ENCODE measurements at regions not wholly inside any gene's neighbourhood (a gene's known extent, or its start where the extent isn't known, plus 50 kb on each side); places are given as distances from the start of the nearest gene placed in this dataset.

DNA sequence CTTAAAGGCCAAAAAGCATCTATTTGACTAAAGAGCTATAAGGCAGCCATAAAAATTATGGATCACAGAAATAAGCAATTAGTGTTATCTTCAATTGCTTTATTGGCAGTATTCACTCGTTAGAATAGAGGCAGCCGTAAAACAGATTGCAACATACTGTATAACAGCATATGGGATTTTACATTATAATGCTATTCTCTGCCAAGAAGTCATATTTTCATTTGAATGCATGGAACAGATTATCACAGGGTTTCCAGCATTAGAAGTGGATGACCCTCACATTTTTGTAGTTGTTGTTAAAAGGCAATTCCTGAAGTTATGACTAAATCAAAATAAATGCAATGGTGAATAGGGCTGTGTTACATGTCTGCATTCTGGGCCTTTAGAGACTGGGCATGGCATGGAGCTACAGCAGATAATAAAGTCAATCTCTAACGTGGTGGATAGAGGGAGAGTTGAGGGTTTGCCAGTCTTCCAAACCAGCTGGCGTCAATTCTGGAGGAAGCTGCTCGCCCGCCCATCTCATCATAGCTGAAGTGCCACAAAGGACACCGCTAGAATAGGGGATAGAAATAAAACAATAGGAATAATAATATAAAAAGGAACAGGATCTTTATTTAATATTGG, 155.4 kb upstream of the VRK2 start:
- Histone ChIP-seq H4K91ac (ENCODE audit: insufficient read length, low read depth, low read length) (no peak overlapping the region), H3K27me3 (ENCODE audit: insufficient read depth, low read length) (no peaks in the 10 kb centered on the region), H2AFZ (ENCODE audit: low read length) (no peak overlapping the region), H3K79me2 (ENCODE audit: insufficient read depth, low read length) (no peaks in the 10 kb centered on the region), H3K18ac (ENCODE audit: insufficient read length, low read depth, low read length) (no peak overlapping the region), H3K4me2 (ENCODE audit: insufficient read depth, insufficient read length, low read length) (no peak overlapping the region), H2BK20ac (ENCODE audit: low read depth, low read length, poor library complexity, severe bottlenecking) (no peak overlapping the region), H3K27ac (ENCODE audit: insufficient read length, low read depth, low read length) (no peak overlapping the region), H4K8ac (replicated peaks; ENCODE audit: insufficient read length, low read depth, low read length) (no peak overlapping the region), H3K4me1 (ENCODE audit: insufficient read depth, low read length) (no peaks in the 10 kb centered on the region), H3K9me3 (ENCODE audit: control insufficient read depth, low read depth, low read length) (no peaks in the 10 kb centered on the region), H3K4ac (ENCODE audit: low read depth, low read length) (no peak overlapping the region), H3K14ac (ENCODE audit: insufficient read depth, low read length) (no peak overlapping the region), H2AK5ac (ENCODE audit: insufficient read length, low read length) (no peak overlapping the region), H3K79me1 (ENCODE audit: insufficient read depth, low read depth, low read length, poor library complexity, severe bottlenecking) (no peaks in the 10 kb centered on the region), H2BK12ac (ENCODE audit: insufficient read length, low read depth, low read length) (no peak overlapping the region), H2BK15ac (ENCODE audit: low read depth, low read length) (no peak overlapping the region), H3K23ac (ENCODE audit: insufficient read length, low read depth, low read length) (no peak overlapping the region), H4K20me1 (ENCODE audit: control insufficient read depth, insufficient read depth, insufficient read length) (no peaks in the 10 kb centered on the region), H2BK120ac (ENCODE audit: low read depth, low read length, poor library complexity, severe bottlenecking) (no peak overlapping the region), H3K23me2 (ENCODE audit: insufficient read length, low read depth, low read length, poor library complexity, severe bottlenecking) (no peaks in the 10 kb centered on the region), H2BK5ac (ENCODE audit: insufficient read length, low read length) (no peak overlapping the region), H3T11ph (ENCODE audit: low read length) (no peak overlapping the region), H4K5ac (ENCODE audit: insufficient read length, low read depth, low read length) (no peak overlapping the region), H3K56ac (ENCODE audit: insufficient read length, low read depth, low read length) (no peak overlapping the region), H3K9ac (ENCODE audit: extremely low read depth, insufficient read length, low read length) (no peak overlapping the region)
- TF ChIP-seq, protein P1, sequence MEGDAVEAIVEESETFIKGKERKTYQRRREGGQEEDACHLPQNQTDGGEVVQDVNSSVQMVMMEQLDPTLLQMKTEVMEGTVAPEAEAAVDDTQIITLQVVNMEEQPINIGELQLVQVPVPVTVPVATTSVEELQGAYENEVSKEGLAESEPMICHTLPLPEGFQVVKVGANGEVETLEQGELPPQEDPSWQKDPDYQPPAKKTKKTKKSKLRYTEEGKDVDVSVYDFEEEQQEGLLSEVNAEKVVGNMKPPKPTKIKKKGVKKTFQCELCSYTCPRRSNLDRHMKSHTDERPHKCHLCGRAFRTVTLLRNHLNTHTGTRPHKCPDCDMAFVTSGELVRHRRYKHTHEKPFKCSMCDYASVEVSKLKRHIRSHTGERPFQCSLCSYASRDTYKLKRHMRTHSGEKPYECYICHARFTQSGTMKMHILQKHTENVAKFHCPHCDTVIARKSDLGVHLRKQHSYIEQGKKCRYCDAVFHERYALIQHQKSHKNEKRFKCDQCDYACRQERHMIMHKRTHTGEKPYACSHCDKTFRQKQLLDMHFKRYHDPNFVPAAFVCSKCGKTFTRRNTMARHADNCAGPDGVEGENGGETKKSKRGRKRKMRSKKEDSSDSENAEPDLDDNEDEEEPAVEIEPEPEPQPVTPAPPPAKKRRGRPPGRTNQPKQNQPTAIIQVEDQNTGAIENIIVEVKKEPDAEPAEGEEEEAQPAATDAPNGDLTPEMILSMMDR (conservative IDR thresholded peaks at IDR 0.05), result no peak
- H3K27me3 Mint-ChIP-seq (ENCODE audit: low read depth), result no peaks in the 10 kb centered on the region
- DNase-seq, result no peak
- no peak overlapping the region for H3K4me3 Mint-ChIP-seq
- no peaks in the 10 kb centered on the region for H3K9me3 Mint-ChIP-seq
- no CpG with 5 or more reads among the region's 7 CpGs for WGBS (ENCODE audit: extremely low coverage, insufficient read length, low lambda C conversion rate)
- no peak overlapping the region for H3K27ac Mint-ChIP-seq
- H3K4me1 Mint-ChIP-seq, result peaks cover 2 to 5% of the 10 kb centered on the region in 2 experiments; a peak in 2 of 4 replicates
- H3K36me3 Mint-ChIP-seq (ENCODE audit: insufficient read depth in 1 of 3, low read depth in 3 of 3), result no peaks in the 10 kb centered on the region

Data from H9 (cell line).